GM12878 (cell line): ENCODE measurements at regions not wholly inside any gene's neighbourhood (a gene's known extent, or its start where the extent isn't known, plus 50 kb on each side); places are given as distances from the start of the nearest gene placed in this dataset.

Source experiments
- ATAC-seq: fragments of 200-7000 bp; cut with Tn5 transposase; 3 replicates; pipeline ENCODE4 v1.9.1; 2020; ENCODE audit warnings: mild to moderate bottlenecking, moderate library complexity
- BruUV-seq: library from RNA; stranded (reverse); fragments of 400-500 nt; replicated peaks from 2 replicates; lab custom pipeline; 2021; lab: Mats Ljungman, UMichigan
- CTCF ChIA-PET: fragments of 300-600 bp; sonication (Branson Sonifier 250); formaldehyde crosslinking; extraction: SDS; loops from one replicate; lab custom pipeline; 2021; ENCODE audit warnings: inconsistent platforms; lab: Yijun Ruan, JAX
- POLR2A ChIA-PET: fragments of 350-600 bp; formaldehyde crosslinking; extraction: SDS; loops from one replicate; lab custom pipeline; 2021; ENCODE audit warnings: inconsistent platforms; lab: Charles Lee
- RAD21 ChIA-PET: fragments of 300-600 bp; sonication (Branson Sonifier 250); formaldehyde crosslinking; loops from one replicate; lab custom pipeline; 2023; ENCODE audit warnings: antibody characterized with exemption; ENCODE audit not compliant: unreplicated experiment; lab: Charles Lee
- SMC1A ChIA-PET: fragments of 300-600 bp; sonication (Branson Sonifier 250); formaldehyde crosslinking; loops from one replicate; lab custom pipeline; 2023; ENCODE audit not compliant: unreplicated experiment, uncharacterized antibody; lab: Charles Lee
- DNase-seq: peaks from one replicate; pipeline ENCODE4 v3.0.0-alpha.2; 2011; ENCODE audit warnings: low read depth, low spot score
- FAIRE-seq: peaks from 3 replicates; lab custom pipeline; 2011; peaks lifted over from hg19 to GRCh38; lab: Jason Lieb, UNC
- H2AFZ ChIP-seq: 2 replicates; pipeline ENCODE4 v1.6.0; 2011; ENCODE audit warnings: low read depth, low read length, control low read depth; ENCODE audit not compliant: control insufficient read depth
- H3K27ac ChIP-seq: 2 replicates; pipeline ENCODE4 v1.5.1; 2011; ENCODE audit warnings: control low read depth; ENCODE audit not compliant: control insufficient read depth, insufficient read depth
- H3K27me3 ChIP-seq, 2 experiments: replicated peaks in 1 of 2; 2 replicates each; pipeline versions ENCODE4 v1.6.0 to v1.6.1; 2011; ENCODE audit warnings: low read length in 1 of 2; ENCODE audit not compliant: control insufficient read depth in 2 of 2, insufficient read depth in 2 of 2
- H3K36me3 ChIP-seq, 2 experiments: 2 replicates each; pipeline ENCODE4 v1.5.1; 2011; ENCODE audit warnings: low read length in 1 of 2; ENCODE audit not compliant: control insufficient read depth in 2 of 2, insufficient read depth in 2 of 2
- H3K4me1 ChIP-seq: 2 replicates; pipeline ENCODE4 v1.6.1; 2011; ENCODE audit warnings: mild to moderate bottlenecking, low read length, moderate library complexity, mixed read lengths; ENCODE audit not compliant: control insufficient read depth, insufficient read depth
- H3K4me2 ChIP-seq: 2 replicates; pipeline ENCODE4 v1.6.0; 2011; ENCODE audit warnings: control low read depth; ENCODE audit not compliant: control insufficient read depth, insufficient read depth
- H3K4me3 ChIP-seq: fragments of 200-600 bp; sonication (generic); 2 replicates; pipeline ENCODE4 v1.5.1; 2016
- H3K79me2 ChIP-seq: 2 replicates; pipeline ENCODE4 v1.6.0; 2011; ENCODE audit warnings: low read length; ENCODE audit not compliant: control insufficient read depth, insufficient read depth
- H3K9ac ChIP-seq: 2 replicates; pipeline ENCODE4 v1.8.0; 2011; ENCODE audit warnings: low read length, control low read depth, mixed read lengths; ENCODE audit not compliant: control insufficient read depth, insufficient read depth
- H3K9me3 ChIP-seq: replicated peaks from 3 replicates; pipeline ENCODE4 v1.5.1; 2011; ENCODE audit warnings: mild to moderate bottlenecking, low read length; ENCODE audit not compliant: control insufficient read depth, insufficient read depth
- H4K20me1 ChIP-seq: 2 replicates; pipeline ENCODE4 v1.6.0; 2011; ENCODE audit not compliant: control insufficient read depth, insufficient read depth
- BCL11A ChIP-seq: IDR thresholded peaks from 2 replicates; pipeline ENCODE4 v1.6.1; 2011; ENCODE audit warnings: low read depth, low read length
- BMI1 ChIP-seq: fragments of 450-650 bp; IDR thresholded peaks from 2 replicates; pipeline ENCODE4 v1.6.1; 2016; ENCODE audit warnings: mild to moderate bottlenecking, moderate library complexity, borderline replicate concordance
- CEBPB ChIP-seq, 2 experiments: fragments of 150-350 bp in 1 of 2; IDR thresholded peaks; 2 replicates each; pipeline ENCODE4 v1.6.1; 2012 to 2014; ENCODE audit warnings: low read depth in 2 of 2, low read length in 2 of 2, borderline replicate concordance in 1 of 2, inconsistent platforms in 1 of 2
- CHD2 ChIP-seq: IDR thresholded peaks from 2 replicates; pipeline ENCODE4 v1.6.1; 2011; ENCODE audit warnings: low read depth, low read length, improper control_type of control experiment, borderline replicate concordance
- CREB1 ChIP-seq: IDR thresholded peaks from 2 replicates; pipeline ENCODE4 v1.6.1; 2012; ENCODE audit warnings: low read depth, mild to moderate bottlenecking, inconsistent platforms
- ESRRA ChIP-seq: IDR thresholded peaks from 2 replicates; pipeline ENCODE4 v1.6.1; 2012; ENCODE audit warnings: mild to moderate bottlenecking, low read length, improper control_type of control experiment
- EZH2 ChIP-seq: IDR thresholded peaks from 2 replicates; pipeline ENCODE4 v1.6.1; 2012; ENCODE audit warnings: low read depth, mild to moderate bottlenecking, control low read depth, inconsistent platforms, low read length, borderline replicate concordance; ENCODE audit not compliant: control insufficient read depth
- FOXK2 ChIP-seq: fragments of 450-650 bp; IDR thresholded peaks from 2 replicates; pipeline ENCODE4 v1.6.1; 2017; ENCODE audit warnings: mild to moderate bottlenecking, moderate library complexity
- JUND ChIP-seq: IDR thresholded peaks from 2 replicates; pipeline ENCODE4 v1.6.1; 2012; ENCODE audit warnings: low read depth, mild to moderate bottlenecking, low read length, improper control_type of control experiment, moderate library complexity
- KDM1A ChIP-seq: fragments of 200-600 bp; sonication (generic); IDR thresholded peaks from 2 replicates; pipeline ENCODE4 v1.6.1; 2016; ENCODE audit warnings: borderline replicate concordance
- LARP7 ChIP-seq: fragments of 450-650 bp; IDR thresholded peaks from 2 replicates; pipeline ENCODE4 v1.6.1; 2017; ENCODE audit warnings: mild to moderate bottlenecking
- MEF2A ChIP-seq: IDR thresholded peaks from 2 replicates; pipeline ENCODE4 v1.6.1; 2011; ENCODE audit warnings: low read depth, mild to moderate bottlenecking, low read length, moderate library complexity; ENCODE audit not compliant: insufficient read depth
- NFXL1 ChIP-seq: fragments of 450-650 bp; IDR thresholded peaks from 2 replicates; pipeline ENCODE4 v1.6.1; 2017; ENCODE audit warnings: antibody characterized with exemption, mild to moderate bottlenecking, borderline replicate concordance
- YY1 ChIP-seq: IDR thresholded peaks from 2 replicates; pipeline ENCODE4 v1.6.1; 2011; ENCODE audit warnings: low read depth, mild to moderate bottlenecking, low read length
- ZNF207 ChIP-seq: fragments of 450-650 bp; IDR thresholded peaks from 2 replicates; pipeline ENCODE4 v1.6.1; 2014; ENCODE audit warnings: antibody characterized with exemption, mild to moderate bottlenecking, borderline replicate concordance
- WGBS: methylation state at CpG from one replicate; pipeline ENCODE4 v1.1.6; 2016; ENCODE audit warnings: low lambda C conversion rate; ENCODE audit not compliant: insufficient replicate concordance, insufficient coverage; ENCODE audit errors: missing lambda C conversion rate; 5-methylcytosine and 5-hydroxymethylcytosine counted together
- in situ Hi-C: fragments of 300-500 bp; cut with MboI; formaldehyde crosslinking; loops from 9 replicates; pipeline ENCODE4 v1.14.3; 2018; ENCODE audit warnings: mixed read lengths
- intact Hi-C: fragments of 100-400 bp; cut with micrococcal nuclease; formaldehyde crosslinking; loops from one replicate; pipeline ENCODE4 v1.14.2; 2022; ENCODE audit not compliant: unreplicated experiment
- TF ChIP-seq, protein P1 (sequence below): fragments of 450-650 bp; IDR thresholded peaks from 2 replicates; pipeline ENCODE4 v1.6.1; 2017; ENCODE audit warnings: borderline replicate concordance

DNA sequence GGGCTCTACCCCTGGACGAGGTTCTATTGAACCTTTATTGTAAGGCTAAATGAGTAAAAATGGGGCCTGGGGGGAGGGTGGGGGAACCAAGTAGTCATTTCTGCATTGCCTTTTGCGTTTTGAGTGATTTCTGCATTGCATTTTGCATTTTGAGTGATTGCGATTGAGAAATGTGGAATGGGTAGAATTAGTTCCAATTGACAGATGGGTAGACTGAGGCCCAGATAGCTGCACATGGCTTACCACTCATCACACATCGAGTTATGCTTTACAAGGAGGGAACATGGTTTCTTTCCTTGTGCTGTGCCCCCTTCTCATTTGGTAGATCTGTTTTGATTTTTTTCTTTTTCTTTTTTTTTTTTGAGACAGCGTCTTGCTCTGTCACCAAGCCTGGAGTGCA is 858.7 kb downstream of the TYW1 start (continued):
- TF ChIP-seq CEBPB (IDR thresholded peaks at IDR 0.05; ENCODE audit: borderline replicate concordance in 1 of 2, low read depth in 2 of 2, low read length in 2 of 2) (no peak), FOXK2 (no peak), BMI1 (no peak), EZH2 (no peak), LARP7 (no peak), KDM1A (no peak), ZNF207 (no peak)
- TF ChIP-seq, protein P1, sequence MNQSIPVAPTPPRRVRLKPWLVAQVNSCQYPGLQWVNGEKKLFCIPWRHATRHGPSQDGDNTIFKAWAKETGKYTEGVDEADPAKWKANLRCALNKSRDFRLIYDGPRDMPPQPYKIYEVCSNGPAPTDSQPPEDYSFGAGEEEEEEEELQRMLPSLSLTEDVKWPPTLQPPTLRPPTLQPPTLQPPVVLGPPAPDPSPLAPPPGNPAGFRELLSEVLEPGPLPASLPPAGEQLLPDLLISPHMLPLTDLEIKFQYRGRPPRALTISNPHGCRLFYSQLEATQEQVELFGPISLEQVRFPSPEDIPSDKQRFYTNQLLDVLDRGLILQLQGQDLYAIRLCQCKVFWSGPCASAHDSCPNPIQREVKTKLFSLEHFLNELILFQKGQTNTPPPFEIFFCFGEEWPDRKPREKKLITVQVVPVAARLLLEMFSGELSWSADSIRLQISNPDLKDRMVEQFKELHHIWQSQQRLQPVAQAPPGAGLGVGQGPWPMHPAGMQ: no peak

DNA sequence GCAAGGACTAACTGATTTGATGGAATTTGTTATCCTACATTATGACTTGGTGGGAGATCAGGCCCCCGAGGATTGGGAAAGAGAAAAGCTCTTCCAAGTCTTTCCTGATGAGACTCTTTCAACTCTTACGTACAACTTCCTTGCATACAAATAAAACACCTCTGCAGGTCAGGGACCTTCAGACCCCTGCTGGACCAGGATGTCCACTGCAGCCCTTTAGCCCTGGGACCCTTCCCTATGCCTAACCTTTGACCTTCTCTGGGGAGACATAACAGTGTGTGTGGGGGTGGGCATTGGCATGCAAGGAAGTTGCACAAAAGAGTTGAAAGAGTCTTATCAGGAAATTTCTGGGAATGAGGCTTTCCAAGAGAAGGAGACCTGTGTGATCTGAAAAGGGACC is 859.4 kb downstream of the TYW1 start:
- no peak for FAIRE-seq
- TF ChIP-seq CREB1: no peak
- TF ChIP-seq YY1: no peak
- TF ChIP-seq JUND: no peak
- no peak for TF ChIP-seq NFXL1
- no peak for TF ChIP-seq MEF2A
- no peak for TF ChIP-seq EZH2
- no peak for TF ChIP-seq BCL11A
- no peak for TF ChIP-seq ESRRA
- no peak for TF ChIP-seq CHD2
- no peak for TF ChIP-seq CEBPB (IDR thresholded peaks at IDR 0.05; ENCODE audit: borderline replicate concordance in 1 of 2, low read depth in 2 of 2, low read length in 2 of 2)
- in situ Hi-C loops: no loop called here

More for the DNA sequence above, 859.4 kb downstream of the TYW1 start:
- ChIA-PET RAD21 (no interaction called here), CTCF (no interaction called here), POLR2A (no interaction called here), SMC1A (no interaction called here)
- H3K36me3 ChIP-seq: no peaks in the 10 kb centered on the region
- H2AFZ ChIP-seq: no peak overlapping the region
- H4K20me1 ChIP-seq: no peaks in the 10 kb centered on the region
- no peak overlapping the region for H3K27ac ChIP-seq
- WGBS: 31% methylated on average over 2 of the region's 2 CpGs
- no peaks in the 10 kb centered on the region for H3K27me3 ChIP-seq
- intact Hi-C loops: no loop called here
- H3K9ac ChIP-seq: no peak overlapping the region
- BruUV-seq: no TSS peak
- no peak overlapping the region for H3K4me3 ChIP-seq
- H3K79me2 ChIP-seq: no peaks in the 10 kb centered on the region
- no peaks in the 10 kb centered on the region for H3K4me1 ChIP-seq
- ATAC-seq (no peak), DNase-seq (no peak)
- no peak overlapping the region for H3K4me2 ChIP-seq
- no peaks in the 10 kb centered on the region; the same call in 2 of the 3 replicates for H3K9me3 ChIP-seq
